ENCODE measurements at regions not wholly inside any gene's neighbourhood (a gene's known extent, or its start where the extent isn't known, plus 50 kb on each side); places are given as distances from the start of the nearest gene placed in this dataset.

GRCh38 chr22:27470169-27470772, 331.3 kb downstream of the MN1 start:
- no peak for DNase-seq

- no peak for DNase-seq
These were observed 328.6 kb downstream of the MN1 start for GRCh38 chr22:27472975-27473374.

DNA sequence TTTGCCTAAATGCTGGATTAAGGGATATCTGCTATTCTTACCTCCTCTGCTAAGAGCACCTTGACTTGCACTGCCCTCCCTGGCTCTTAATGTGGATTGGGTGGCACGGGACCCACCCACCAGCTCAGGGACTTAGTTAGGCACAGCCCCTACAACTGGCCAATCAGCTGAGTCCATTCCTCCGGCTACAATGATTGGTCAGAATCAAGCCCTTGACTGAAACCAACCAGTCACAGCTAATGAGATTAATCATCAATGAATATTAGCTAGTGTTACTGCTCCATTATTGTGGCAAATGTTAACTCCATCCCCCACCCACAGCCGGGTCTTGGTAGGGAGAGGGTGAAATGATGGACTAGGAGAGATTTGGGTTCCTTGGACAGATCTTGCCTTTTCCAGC, 328.0 kb downstream of the MN1 start:
- DNase-seq, result no peak

- no peak for DNase-seq
These were observed 327.4 kb downstream of the MN1 start for GRCh38 chr22:27474112-27474571.

- no peak for DNase-seq
These were observed 326.6 kb downstream of the MN1 start for GRCh38 chr22:27474711-27475547.

DNA sequence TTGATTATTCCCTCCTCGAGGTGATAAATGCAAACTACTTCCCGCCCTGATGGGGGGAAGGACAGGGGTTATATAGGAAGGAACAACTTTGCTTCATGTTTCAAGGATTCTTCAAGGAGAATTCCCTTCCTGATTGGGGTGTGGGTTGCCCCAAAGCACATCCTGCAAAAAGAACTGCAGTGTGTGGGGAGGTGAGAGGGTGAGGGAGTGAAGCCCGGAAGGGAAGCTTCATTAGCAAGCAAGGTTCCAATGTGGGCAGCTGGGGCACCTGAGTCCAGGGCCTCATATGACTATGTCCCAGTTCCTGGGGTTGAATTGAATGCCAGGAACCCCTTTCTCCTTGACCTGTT, 326.0 kb downstream of the MN1 start:
- no peak for DNase-seq

- no peak for DNase-seq
These were observed 325.2 kb downstream of the MN1 start for GRCh38 chr22:27476318-27476717.

DNA sequence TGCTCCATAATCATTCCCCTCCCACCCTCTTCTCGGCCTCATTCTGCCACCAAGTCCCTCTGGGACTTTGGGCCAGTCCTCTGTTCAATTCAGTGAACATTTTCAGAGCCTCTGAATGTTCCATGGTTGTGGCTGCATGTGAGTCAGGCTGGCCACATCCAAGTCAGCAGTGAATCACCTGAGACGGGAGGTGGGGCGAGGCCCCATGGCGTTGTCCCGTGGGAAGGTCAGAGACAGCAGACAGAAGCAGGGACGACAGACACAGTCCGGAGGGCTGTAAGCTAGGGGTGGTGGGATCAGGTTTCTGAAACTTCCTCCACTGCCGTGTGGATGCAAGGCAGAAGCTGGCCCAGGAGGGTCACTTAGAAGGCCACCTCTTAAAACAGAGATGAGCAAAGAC, 324.8 kb downstream of the MN1 start:
- no peak for DNase-seq

- no peak for DNase-seq
These were observed 324.4 kb downstream of the MN1 start for GRCh38 chr22:27477171-27477570.

DNA sequence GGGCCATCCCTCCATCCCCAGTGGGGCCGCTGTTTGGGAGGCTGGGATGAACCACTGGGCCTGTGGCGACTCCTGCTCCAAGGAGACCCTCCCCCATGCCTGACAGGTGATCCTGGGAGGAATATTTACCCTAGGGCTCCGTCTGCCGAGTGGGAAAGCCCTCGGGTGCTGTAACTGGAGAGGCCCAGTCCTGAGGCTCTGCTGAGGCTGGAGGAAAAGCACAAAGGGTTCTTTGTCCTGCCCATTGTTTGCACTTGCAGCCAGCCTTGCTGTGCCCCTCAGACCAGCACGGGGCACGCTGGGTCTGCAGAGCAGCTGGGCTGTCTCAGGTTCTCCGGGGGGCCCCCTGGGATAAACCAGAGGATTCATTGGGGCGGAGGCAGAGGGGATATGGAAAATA, 321.1 kb downstream of the MN1 start:
- DNase-seq, result no peak

DNA sequence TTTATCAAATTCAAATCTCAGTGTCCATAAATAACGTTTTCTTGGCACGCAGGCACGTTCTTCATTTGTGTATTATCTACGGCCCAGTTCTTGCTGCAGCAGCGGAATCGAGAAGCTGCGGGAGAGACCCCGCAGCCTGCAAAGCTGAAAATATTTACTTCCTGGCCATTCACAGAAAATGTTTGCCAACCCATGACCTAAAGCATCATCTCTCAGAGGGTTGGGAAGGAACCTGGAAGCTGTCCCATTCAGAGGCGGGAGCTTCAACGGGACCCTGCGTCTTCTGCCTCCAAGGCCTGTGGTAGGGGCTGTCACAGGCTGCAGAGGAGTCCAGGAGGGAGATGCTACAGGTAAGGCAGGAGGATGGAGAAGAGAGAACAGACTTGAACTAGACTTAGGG, 319.2 kb downstream of the MN1 start:
- no peak for DNase-seq

DNA sequence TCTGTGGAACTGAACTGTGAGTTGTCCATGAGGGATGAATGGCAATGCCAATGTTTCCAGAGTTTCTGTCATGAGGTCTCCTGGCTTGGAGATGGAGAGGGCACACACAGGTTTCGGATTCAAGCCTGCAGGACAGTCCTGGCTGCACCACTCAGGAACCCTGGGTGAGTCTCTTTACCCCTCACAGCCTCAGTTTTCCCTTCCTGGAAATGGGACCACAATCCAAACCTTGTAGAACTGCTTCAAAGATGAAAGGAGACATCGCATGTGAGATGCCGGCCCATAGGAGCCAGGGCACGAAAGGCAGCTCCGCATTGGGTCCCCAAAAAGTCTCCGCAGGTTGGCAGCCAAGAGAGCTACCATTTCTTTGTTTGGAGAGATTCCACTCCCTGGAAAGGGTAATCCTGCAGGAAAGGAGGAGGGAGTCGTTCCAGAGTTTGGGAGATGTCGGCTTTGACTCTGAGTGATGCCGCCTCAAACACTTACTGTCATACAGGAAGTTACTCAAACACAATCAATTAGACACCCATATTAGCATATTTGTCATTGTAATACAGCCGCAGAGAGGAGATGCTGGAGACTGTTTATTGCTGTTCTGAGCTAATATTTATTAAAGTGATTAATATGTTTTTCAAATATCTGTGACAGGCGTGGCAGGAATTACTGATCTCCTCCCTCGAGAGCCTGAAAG, 318.3 kb downstream of the MN1 start:
- no peak for DNase-seq

DNA sequence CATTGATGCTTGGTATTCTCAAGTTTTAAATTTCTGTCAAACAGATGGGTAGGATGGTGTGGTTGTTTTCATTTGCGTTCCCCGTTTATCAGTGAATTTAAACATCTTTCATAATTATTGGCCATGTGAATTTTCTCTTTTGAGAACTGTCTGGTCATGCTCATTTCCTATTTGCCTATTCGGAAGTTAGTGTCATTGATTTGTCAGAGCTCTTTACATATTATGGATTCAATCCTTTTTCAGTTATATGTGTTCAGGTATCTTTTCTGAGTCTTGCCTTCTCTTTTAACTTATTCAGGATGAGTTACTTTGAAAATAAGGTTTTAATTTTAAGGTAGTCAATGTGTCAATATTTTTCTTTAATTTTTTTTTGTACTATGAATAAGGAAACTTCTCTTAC, 315.7 kb downstream of the MN1 start:
- no peak for DNase-seq

DNA sequence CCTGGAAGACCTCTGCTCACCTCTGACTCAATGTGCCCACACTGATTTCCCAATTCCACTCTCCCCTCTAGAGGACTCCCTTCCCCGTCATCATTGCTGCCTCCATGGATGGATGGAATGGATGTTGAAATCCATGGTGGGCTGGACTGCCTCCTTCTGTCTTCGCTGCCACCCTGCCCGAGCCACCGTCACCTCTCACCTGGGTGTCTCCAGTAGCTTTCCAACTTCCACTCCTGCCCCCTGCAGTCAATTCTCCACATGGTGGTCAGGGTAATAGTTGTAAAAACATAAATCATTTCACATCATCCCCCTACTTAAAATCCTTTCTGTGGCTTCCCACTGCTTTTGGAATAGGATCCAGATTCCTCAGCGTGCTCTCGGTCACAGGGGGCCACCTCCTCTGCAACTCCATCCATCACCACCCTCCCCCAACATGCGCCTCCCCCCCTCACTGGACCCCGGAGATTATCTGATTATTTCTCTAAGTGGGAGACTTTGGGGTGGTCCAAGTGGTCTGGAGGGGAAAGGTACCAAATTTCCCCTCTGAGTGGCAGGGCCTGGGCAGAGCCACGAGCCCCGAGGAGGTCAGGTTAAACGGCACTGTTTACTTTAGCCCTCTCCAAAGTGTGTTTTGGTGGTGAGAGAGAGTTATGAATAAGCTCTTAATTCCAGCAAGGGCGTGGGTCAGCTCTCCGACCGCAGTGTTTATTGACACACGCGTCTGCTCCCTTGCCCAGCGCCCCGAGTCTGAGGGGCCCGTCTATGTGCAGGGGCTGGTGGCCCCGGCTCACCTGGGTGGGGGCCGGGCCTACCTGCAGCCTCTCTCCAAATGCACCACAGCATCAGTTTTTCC, 313.7 kb downstream of the MN1 start:
- no peak for DNase-seq

- no peak for DNase-seq
These were observed 312.9 kb downstream of the MN1 start for GRCh38 chr22:27488456-27489177.

DNA sequence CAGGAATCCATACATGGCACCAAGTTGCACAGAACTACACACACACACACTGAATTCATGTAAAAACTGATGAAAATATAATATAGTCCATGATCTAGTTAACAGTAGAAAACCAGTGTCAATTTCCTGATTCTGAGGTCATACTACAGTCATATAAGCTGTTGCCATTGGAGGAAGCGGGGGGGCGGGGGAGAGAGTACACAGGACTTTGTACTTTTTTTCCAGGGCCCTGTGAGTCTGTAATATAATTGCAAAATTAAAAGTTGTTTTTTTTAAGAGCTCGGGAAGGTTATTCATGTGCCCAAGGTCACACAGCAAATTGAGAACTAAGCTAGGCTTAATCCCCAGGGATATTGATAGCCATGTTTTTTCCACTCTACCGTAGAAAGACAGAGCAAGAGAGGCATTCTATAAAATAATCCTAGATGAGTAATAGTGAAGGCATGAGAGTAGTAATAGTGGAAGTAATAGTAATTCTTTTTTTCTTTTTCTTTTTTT, 312.3 kb downstream of the MN1 start:
- no peak for DNase-seq

DNA sequence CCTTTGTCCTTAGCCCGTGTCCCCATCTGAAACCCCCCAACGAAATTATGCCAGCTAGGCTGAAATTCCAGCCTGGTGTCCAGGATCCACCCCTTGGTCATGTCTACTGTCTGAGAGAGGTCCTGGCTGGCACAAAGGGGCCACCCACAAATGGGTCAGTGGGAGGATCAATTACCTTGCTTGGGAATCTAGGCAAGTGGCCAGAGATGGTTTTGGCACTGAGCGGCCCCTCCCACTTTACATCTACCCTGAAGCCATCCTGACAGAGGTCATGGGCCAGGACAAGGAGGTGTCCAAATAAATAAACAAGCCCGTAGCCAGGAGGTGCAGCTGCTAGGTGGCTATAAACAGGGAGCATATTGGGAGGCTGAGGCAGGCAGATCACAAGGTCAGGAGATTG, 311.5 kb downstream of the MN1 start:
- DNase-seq, result no peak

DNA sequence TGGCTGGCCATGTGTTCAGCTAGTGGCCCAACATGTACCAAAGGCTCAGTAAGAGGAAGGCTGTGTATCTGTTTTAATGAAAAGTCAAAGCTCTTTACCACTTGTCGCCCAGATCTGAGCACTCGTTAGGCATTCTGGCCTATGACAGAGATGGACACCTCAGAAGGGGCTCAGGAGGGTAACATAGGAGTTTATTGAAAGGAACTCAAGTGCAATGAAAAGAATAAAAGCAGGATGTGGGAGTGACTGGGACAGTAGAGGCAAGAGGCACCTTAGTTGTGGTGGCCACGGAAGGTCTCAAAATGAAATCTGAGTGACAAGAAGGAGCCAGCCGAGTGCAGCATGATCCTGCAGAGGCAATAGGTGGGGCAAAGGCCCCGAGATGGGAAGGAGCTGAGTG, 309.7 kb downstream of the MN1 start:
- no peak for DNase-seq

- DNase-seq, result no peak
These were observed 308.9 kb downstream of the MN1 start for GRCh38 chr22:27492566-27493201.

DNA sequence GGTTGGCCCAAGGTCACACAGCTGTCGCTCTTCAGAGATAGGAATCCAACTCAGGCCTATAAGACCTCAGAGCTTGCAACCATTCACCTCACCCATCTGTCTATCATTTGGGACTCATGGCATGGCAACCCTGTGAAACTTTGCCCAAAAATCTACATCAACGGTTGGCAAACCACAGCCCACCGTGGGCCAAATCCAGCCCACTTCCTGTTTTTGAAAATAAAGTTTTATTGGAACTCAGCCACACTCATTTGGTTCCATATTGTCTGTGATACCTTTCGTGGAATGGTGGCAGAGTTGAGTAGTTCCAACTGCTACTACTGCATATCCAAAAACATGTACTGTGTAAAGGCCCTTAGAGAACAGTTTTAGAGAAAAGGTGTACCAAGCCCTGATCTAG, 307.8 kb downstream of the MN1 start:
- no peak for DNase-seq

- no peak for DNase-seq
These were observed 306.8 kb downstream of the MN1 start for GRCh38 chr22:27494785-27495184.

DNA sequence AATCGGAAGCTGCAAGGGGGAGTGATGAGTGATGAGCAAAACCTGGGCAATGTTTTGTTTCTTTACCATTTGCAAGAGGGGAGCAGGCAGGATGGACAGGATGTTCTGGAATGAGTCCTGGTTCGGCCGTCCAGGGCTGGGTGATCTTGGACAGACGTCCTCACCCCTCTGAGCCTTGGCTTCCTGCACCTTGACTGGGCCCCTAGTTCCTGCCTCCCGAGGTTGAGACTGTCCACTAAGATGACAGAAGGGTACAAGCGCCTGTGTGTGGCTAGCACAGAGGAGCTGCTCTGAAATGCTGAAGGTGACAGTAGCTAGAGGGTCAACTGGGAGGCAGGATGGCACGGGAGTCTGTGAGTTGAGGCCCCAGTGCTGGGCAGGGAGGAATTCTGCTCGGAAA, 306.2 kb downstream of the MN1 start:
- DNase-seq, result no peak

Data from activated naive CD4-positive, alpha-beta T cell treated with Interleukin-2 at 50 U/mL for 16 hours (primary cell).